ENCODE measurements at regions not wholly inside any gene's neighbourhood (a gene's known extent, or its start where the extent isn't known, plus 50 kb on each side); places are given as distances from the start of the nearest gene placed in this dataset.

- no peak for TF ChIP-seq CTCF (conservative IDR thresholded peaks at IDR 0.05)
- TF ChIP-seq ZFX (IDR thresholded peaks at IDR 0.05): no peak
Measured at GRCh38 chr14:86782092-86782580, 1210.8 kb downstream of the GALC start.

All from C4-2B (cell line).